Ishikawa (cell line): ENCODE measurements at regions not wholly inside any gene's neighbourhood (a gene's known extent, or its start where the extent isn't known, plus 50 kb on each side); places are given as distances from the start of the nearest gene placed in this dataset.

Experiments used
- CEBPB ChIP-seq: IDR thresholded peaks from 2 replicates; pipeline ENCODE4 v1.6.1; 2012
- CREB1 ChIP-seq: IDR thresholded peaks from 2 replicates; pipeline ENCODE4 v1.6.1; 2012; ENCODE audit warnings: low read depth
- EGR1 ChIP-seq: IDR thresholded peaks from 2 replicates; pipeline ENCODE4 v1.6.1; 2012
- EP300 ChIP-seq: IDR thresholded peaks from 2 replicates; pipeline ENCODE4 v1.6.1; 2012; ENCODE audit warnings: borderline replicate concordance
- FOXM1 ChIP-seq: IDR thresholded peaks from 2 replicates; pipeline ENCODE4 v1.6.1; 2012; ENCODE audit warnings: low read depth, borderline replicate concordance
- NFIC ChIP-seq: IDR thresholded peaks from 2 replicates; pipeline ENCODE4 v1.6.1; 2012
- RAD21 ChIP-seq: IDR thresholded peaks from 2 replicates; pipeline ENCODE4 v1.6.1; 2012; ENCODE audit warnings: low read depth
- TAF1 ChIP-seq: IDR thresholded peaks from 2 replicates; pipeline ENCODE4 v1.6.1; 2012; ENCODE audit warnings: low read depth, mild to moderate bottlenecking
- TCF12 ChIP-seq: IDR thresholded peaks from 2 replicates; pipeline ENCODE4 v1.6.1; 2012; ENCODE audit warnings: low read depth
- TEAD4 ChIP-seq: IDR thresholded peaks from 2 replicates; pipeline ENCODE4 v1.6.1; 2012
- USF1 ChIP-seq: IDR thresholded peaks from 2 replicates; pipeline ENCODE4 v1.6.1; 2012
- YY1 ChIP-seq: IDR thresholded peaks from 2 replicates; pipeline ENCODE4 v1.6.1; 2012; ENCODE audit warnings: low read depth
- ZBTB7A ChIP-seq: IDR thresholded peaks from 2 replicates; pipeline ENCODE4 v1.6.1; 2012; ENCODE audit warnings: low read depth
- TF ChIP-seq, protein P1 (sequence below): IDR thresholded peaks from 2 replicates; pipeline ENCODE4 v1.6.1; 2012
- TF ChIP-seq, protein P2 (sequence below): IDR thresholded peaks from 2 replicates; pipeline ENCODE4 v1.6.1; 2012; ENCODE audit warnings: low read depth, mild to moderate bottlenecking

DNA sequence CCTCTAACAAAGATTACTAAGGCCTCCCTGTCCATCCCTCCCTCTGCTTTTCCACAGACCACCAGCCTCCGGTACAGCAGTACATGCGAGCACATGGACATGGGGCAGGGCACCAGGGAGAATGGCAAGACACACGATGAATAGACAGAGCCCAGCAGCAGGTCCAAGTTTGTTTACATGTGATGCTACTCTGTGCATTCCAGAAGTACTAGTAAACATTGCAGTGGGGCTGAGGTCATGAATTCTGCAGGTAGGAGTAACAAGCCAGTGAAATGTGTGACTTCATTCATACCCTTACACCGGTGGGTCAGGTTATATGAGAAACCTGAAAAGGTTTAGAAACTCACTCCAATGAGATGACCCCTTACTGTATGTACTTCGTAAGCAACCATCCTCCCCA is 205.7 kb downstream of the BCL11A start:
- TF ChIP-seq TAF1, result no peak
- no peak for TF ChIP-seq CREB1
- TF ChIP-seq EP300, result no peak
- TF ChIP-seq USF1, result no peak
- TF ChIP-seq NFIC, result no peak
- no peak for TF ChIP-seq CEBPB
- TF ChIP-seq RAD21, result no peak
- TF ChIP-seq YY1, result no peak
- TF ChIP-seq ZBTB7A, result no peak
- TF ChIP-seq EGR1, result no peak
- no peak for TF ChIP-seq TEAD4
- TF ChIP-seq, protein P1, sequence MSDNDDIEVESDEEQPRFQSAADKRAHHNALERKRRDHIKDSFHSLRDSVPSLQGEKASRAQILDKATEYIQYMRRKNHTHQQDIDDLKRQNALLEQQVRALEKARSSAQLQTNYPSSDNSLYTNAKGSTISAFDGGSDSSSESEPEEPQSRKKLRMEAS, result no peak
- TF ChIP-seq, protein P2, sequence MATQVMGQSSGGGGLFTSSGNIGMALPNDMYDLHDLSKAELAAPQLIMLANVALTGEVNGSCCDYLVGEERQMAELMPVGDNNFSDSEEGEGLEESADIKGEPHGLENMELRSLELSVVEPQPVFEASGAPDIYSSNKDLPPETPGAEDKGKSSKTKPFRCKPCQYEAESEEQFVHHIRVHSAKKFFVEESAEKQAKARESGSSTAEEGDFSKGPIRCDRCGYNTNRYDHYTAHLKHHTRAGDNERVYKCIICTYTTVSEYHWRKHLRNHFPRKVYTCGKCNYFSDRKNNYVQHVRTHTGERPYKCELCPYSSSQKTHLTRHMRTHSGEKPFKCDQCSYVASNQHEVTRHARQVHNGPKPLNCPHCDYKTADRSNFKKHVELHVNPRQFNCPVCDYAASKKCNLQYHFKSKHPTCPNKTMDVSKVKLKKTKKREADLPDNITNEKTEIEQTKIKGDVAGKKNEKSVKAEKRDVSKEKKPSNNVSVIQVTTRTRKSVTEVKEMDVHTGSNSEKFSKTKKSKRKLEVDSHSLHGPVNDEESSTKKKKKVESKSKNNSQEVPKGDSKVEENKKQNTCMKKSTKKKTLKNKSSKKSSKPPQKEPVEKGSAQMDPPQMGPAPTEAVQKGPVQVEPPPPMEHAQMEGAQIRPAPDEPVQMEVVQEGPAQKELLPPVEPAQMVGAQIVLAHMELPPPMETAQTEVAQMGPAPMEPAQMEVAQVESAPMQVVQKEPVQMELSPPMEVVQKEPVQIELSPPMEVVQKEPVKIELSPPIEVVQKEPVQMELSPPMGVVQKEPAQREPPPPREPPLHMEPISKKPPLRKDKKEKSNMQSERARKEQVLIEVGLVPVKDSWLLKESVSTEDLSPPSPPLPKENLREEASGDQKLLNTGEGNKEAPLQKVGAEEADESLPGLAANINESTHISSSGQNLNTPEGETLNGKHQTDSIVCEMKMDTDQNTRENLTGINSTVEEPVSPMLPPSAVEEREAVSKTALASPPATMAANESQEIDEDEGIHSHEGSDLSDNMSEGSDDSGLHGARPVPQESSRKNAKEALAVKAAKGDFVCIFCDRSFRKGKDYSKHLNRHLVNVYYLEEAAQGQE, result no peak

- TF ChIP-seq TCF12, result no peak
- no peak for TF ChIP-seq YY1
- no peak for TF ChIP-seq RAD21
- TF ChIP-seq USF1, result no peak
- no peak for TF ChIP-seq TEAD4
- no peak for TF ChIP-seq ZBTB7A
- no peak for TF ChIP-seq CEBPB
Observed at GRCh38 chr2:60341151-60341550, 212.3 kb downstream of the BCL11A start.

GRCh38 chr2:60339286-60339685 is 214.2 kb downstream of the BCL11A start:
- TF ChIP-seq ZBTB7A, result no peak
- no peak for TF ChIP-seq RAD21
- no peak for TF ChIP-seq USF1
- TF ChIP-seq, protein P1, result no peak
- TF ChIP-seq CREB1, result no peak
- no peak for TF ChIP-seq CEBPB
- no peak for TF ChIP-seq TAF1
- TF ChIP-seq, protein P2, result no peak
- TF ChIP-seq TEAD4, result no peak
- no peak for TF ChIP-seq NFIC
- TF ChIP-seq EP300, result no peak
- no peak for TF ChIP-seq EGR1
- TF ChIP-seq TCF12, result no peak
- TF ChIP-seq FOXM1, result no peak
- no peak for TF ChIP-seq YY1

- TF ChIP-seq ZBTB7A, result no peak
- TF ChIP-seq, protein P2, result no peak
- TF ChIP-seq TAF1, result no peak
- TF ChIP-seq CEBPB, result no peak
- TF ChIP-seq TCF12, result no peak
- no peak for TF ChIP-seq USF1
- TF ChIP-seq FOXM1, result no peak
- no peak for TF ChIP-seq YY1
- TF ChIP-seq EP300, result no peak
- TF ChIP-seq EGR1, result no peak
Observed at GRCh38 chr2:60337142-60337497, 216.3 kb downstream of the BCL11A start.
